HUES64 (cell line): ENCODE measurements at regions not wholly inside any gene's neighbourhood (a gene's known extent, or its start where the extent isn't known, plus 50 kb on each side); places are given as distances from the start of the nearest gene placed in this dataset.

Experiments
- H3K27ac ChIP-seq: 2 replicates; pipeline ENCODE4 v1.7.0; 2013; ENCODE audit warnings: low read depth, low read length, inconsistent platforms
- H3K27me3 ChIP-seq: 2 replicates; pipeline ENCODE4 v1.6.1; 2013; ENCODE audit warnings: mild to moderate bottlenecking, low read length; ENCODE audit not compliant: insufficient read depth
- H3K36me3 ChIP-seq: 2 replicates; pipeline ENCODE4 v1.6.1; 2013; ENCODE audit warnings: mild to moderate bottlenecking, low read length; ENCODE audit not compliant: insufficient read depth
- H3K4me1 ChIP-seq: 2 replicates; pipeline ENCODE4 v1.6.1; 2013; ENCODE audit warnings: mild to moderate bottlenecking, low read length, moderate library complexity; ENCODE audit not compliant: insufficient read depth
- H3K4me3 ChIP-seq: 2 replicates; pipeline ENCODE4 v1.5.1; 2013; ENCODE audit warnings: mild to moderate bottlenecking, low read length, moderate library complexity
- H3K9ac ChIP-seq: 2 replicates; pipeline ENCODE4 v1.6.1; 2013; ENCODE audit warnings: mild to moderate bottlenecking, low read depth, low read length
- H3K9me3 ChIP-seq: 2 replicates; pipeline ENCODE4 v1.6.1; 2013; ENCODE audit warnings: low read depth, low read length; ENCODE audit not compliant: insufficient read depth
- WGBS: fragments of 150-250, 120-280 bp; methylation state at CpG from one replicate; pipeline ENCODE4 v1.1.7; 2013; ENCODE audit warnings: missing lambda C conversion rate; 5-methylcytosine and 5-hydroxymethylcytosine counted together

DNA sequence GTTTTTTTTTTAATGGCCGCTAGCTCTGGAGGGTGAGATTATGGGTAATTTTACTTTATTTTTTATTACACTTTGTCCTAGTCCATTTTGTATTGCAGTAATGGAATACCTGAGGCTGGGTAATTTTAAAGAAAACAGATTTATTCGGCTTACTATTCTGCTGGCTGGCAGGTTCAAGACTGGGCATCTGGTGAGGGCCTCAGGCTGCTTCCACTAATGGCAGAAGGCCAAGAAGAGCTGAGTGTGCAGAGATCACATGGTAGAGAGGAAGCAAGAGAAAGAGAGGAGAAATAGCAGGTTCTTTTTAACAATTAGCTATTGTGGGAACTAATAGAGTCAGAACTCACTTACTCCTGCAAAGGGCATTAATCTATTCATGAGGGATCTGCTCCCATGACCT lies 52.4 kb upstream of the ARHGAP28 start:
- 95% methylated on average over 2 of the region's 2 CpGs for WGBS
- no peak overlapping the region for H3K4me3 ChIP-seq
- no peaks in the 10 kb centered on the region for H3K27me3 ChIP-seq

DNA sequence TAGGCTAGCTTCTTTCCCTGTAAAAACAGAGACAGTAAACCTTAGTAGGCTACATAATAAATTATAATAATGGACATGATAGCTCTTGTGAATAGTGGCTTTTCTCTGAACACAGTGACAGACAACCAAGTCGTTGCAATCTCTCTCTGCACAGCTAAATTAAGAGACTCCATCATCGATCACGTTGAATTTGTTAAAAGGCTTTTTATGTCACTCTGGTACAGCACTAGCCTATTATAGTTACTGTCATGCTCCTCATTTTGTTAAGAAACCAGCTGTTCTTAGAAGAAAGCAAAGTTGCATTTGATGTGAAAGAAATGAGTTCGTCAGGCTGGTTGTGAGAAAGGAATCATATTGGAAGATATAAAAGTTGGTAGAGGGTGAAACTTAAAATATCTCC lies 50.3 kb upstream of the ARHGAP28 start:
- 86% methylated on average over 4 of the region's 4 CpGs for WGBS
- Histone ChIP-seq H3K27me3 (no peaks in the 10 kb centered on the region), H3K36me3 (no peaks in the 10 kb centered on the region), H3K4me1 (peaks cover 7% of the 10 kb centered on the region), H3K9me3 (no peaks in the 10 kb centered on the region), H3K27ac (no peak overlapping the region), H3K4me3 (no peak overlapping the region), H3K9ac (no peak overlapping the region)

More for the DNA sequence above, 52.4 kb upstream of the ARHGAP28 start:
- Histone ChIP-seq H3K9me3 (no peaks in the 10 kb centered on the region), H3K4me1 (peaks cover 6% of the 10 kb centered on the region), H3K27ac (no peak overlapping the region), H3K36me3 (no peaks in the 10 kb centered on the region), H3K9ac (no peak overlapping the region)
